ENCODE measurements at regions not wholly inside any gene's neighbourhood (a gene's known extent, or its start where the extent isn't known, plus 50 kb on each side); places are given as distances from the start of the nearest gene placed in this dataset.

GRCh38 chr4:83722730-83723269, 186.9 kb downstream of the GPAT3 start:
- CTCF ChIA-PET = interaction anchor here (0.6 kb wide), 3 partner anchors 226 to 512 kb away, joined by 3 to 5 read pairs (median 3); no protein-coding TSS in a partner anchor
- Histone ChIP-seq H3K4me1 (ENCODE audit: control insufficient read depth, insufficient read depth, low read length) (no peaks in the 10 kb centered on the region), H3K9ac (ENCODE audit: low read depth, low read length) (no peak overlapping the region), H2BK15ac (ENCODE audit: low read depth, low read length) (no peak overlapping the region), H4K8ac (ENCODE audit: low read depth in 2 of 2, low read length in 2 of 2) (no peak overlapping the region), H3K4me2 (ENCODE audit: low read depth, low read length) (no peak overlapping the region), H3K9me3 (ENCODE audit: control insufficient read depth, insufficient read depth, low read length) (no peaks in the 10 kb centered on the region), H3K79me1 (ENCODE audit: low read depth in 1 of 2, low read length in 2 of 2) (no peaks in the 10 kb centered on the region), H3K27me3 (ENCODE audit: control insufficient read depth, insufficient read depth, low read length) (no peaks in the 10 kb centered on the region), H3K4me3 (ENCODE audit: insufficient read depth, low read depth, low read length) (no peak overlapping the region), H3K14ac (replicated peaks; ENCODE audit: low read depth, low read length) (no peak overlapping the region), H2AK9ac (replicated peaks; ENCODE audit: low read depth, low read length, poor library complexity) (no peak overlapping the region), H2AFZ (replicated peaks; ENCODE audit: low read length, poor library complexity) (no peak overlapping the region), H3K56ac (ENCODE audit: extremely low read depth, insufficient read depth, low read length) (no peak overlapping the region), H3K36me3 (ENCODE audit: control insufficient read depth, insufficient read depth, low read length) (no peaks in the 10 kb centered on the region), H2BK120ac (ENCODE audit: low read depth, low read length) (no peak overlapping the region), H3K4ac (ENCODE audit: low read depth, low read length) (no peak overlapping the region), H2AK5ac (ENCODE audit: low read depth, low read length) (no peak overlapping the region), H3K18ac (ENCODE audit: low read depth, low read length) (no peak overlapping the region), H4K5ac (ENCODE audit: low read depth, low read length) (no peak overlapping the region), H2BK5ac (ENCODE audit: low read depth, low read length, poor library complexity, severe bottlenecking) (no peak overlapping the region), H3K27ac (ENCODE audit: insufficient read depth, low read length) (no peak overlapping the region), H4K20me1 (ENCODE audit: insufficient read depth, low read length) (no peaks in the 10 kb centered on the region), H3K23ac (ENCODE audit: low read depth, low read length) (no peak overlapping the region), H3K9me1 (ENCODE audit: insufficient read depth, low read length) (no peaks in the 10 kb centered on the region), H2BK20ac (ENCODE audit: low read depth, low read length) (no peak overlapping the region), H4K91ac (ENCODE audit: insufficient read depth, low read depth, low read length) (no peak overlapping the region)
- BruUV-seq (replicated peaks) = no TSS peak
- ATAC-seq (ENCODE audit: low read depth) = no peak
- in situ Hi-C loops (cut with MboI; ENCODE audit: low sequenced_read_pairs) (no loop called here), intact Hi-C loops (cut with micrococcal nuclease) (no loop called here), dilution Hi-C loops (cut with HindIII; ENCODE audit: low sequenced_read_pairs, unreplicated experiment) (no loop called here)
- TF ChIP-seq MAFK (IDR thresholded peaks at IDR 0.05; ENCODE audit: low read depth, low read length) (0 out of 2 replicates have a peak, but pooled peaks have one; percentile 24), USF2 (IDR thresholded peaks at IDR 0.05; ENCODE audit: low read depth, low read length) (no peak), CEBPB (IDR thresholded peaks at IDR 0.05; ENCODE audit: low read depth, low read length) (no peak), RCOR1 (IDR thresholded peaks at IDR 0.05; ENCODE audit: insufficient replicate concordance, low read length) (no peak), POLR2A (IDR thresholded peaks at IDR 0.05; ENCODE audit: low read depth, low read length) (no peak)
- DNase-seq = no peak
- 40% methylated on average over 1 of the region's 5 CpGs; no CpG with 5 or more reads in 1 of the 2 experiments for WGBS, 2 experiments (ENCODE audit: extremely low coverage in 2 of 2, insufficient read length in 1 of 2)
- POLR2A ChIA-PET (ENCODE audit: unreplicated experiment) = no interaction called here

Data from IMR-90 (cell line).